Left lung (tissue), 4 donors: ENCODE measurements at regions not wholly inside any gene's neighbourhood (a gene's known extent, or its start where the extent isn't known, plus 50 kb on each side); places are given as distances from the start of the nearest gene placed in this dataset.

Experiments used
- ATAC-seq: fragments of 200-7000 bp; cut with Tn5 transposase; one replicate; pipeline ENCODE4 v1.9.1; 2020; ENCODE audit warnings: moderate library complexity
- DNase-seq, 4 donors: peaks; one replicate each; pipeline ENCODE4 v3.0.0-alpha.2; 2013 to 2020
- H3K27ac ChIP-seq, 2 donors: fragments of 200-600 bp; sonication (generic) in 1 of 2; one replicate each; pipeline versions ENCODE4 v1.5.0 to v1.8.0; 2020 to 2021
- H3K27me3 ChIP-seq, 2 donors: fragments of 200-600 bp; sonication (generic) in 1 of 2; one replicate each; pipeline versions ENCODE4 v1.5.0 to v1.8.0; 2020 to 2021
- H3K36me3 ChIP-seq, 2 donors: fragments of 200-600 bp; sonication (generic) in 1 of 2; one replicate each; pipeline versions ENCODE4 v1.5.0 to v1.8.0; 2020 to 2021
- H3K4me1 ChIP-seq, 2 donors: fragments of 200-600 bp; one replicate each; pipeline ENCODE4 v1.8.0; 2021
- H3K4me3 ChIP-seq, 2 donors: fragments of 200-600 bp; sonication (generic) in 1 of 2; one replicate each; pipeline versions ENCODE4 v1.5.0 to v1.8.0; 2020 to 2021; ENCODE audit warnings: mild to moderate bottlenecking in 1 of 2
- H3K9me3 ChIP-seq, 2 donors: fragments of 200-600 bp; sonication (generic) in 1 of 2; one replicate each; pipeline versions ENCODE4 v1.5.0 to v1.8.0; 2020 to 2021
- intact Hi-C, 2 donors: fragments of 100-400 bp; cut with DNase I; formaldehyde crosslinking; loops; one replicate each; pipeline versions ENCODE4 v1.11.2 to v1.14.2; 2022
- TF ChIP-seq, protein P1 (sequence below), 2 donors: fragments of 200-600 bp; sonication (generic) in 1 of 2; IDR thresholded peaks; one replicate each; pipeline versions ENCODE4 v1.5.0 to v1.8.0; 2021; ENCODE audit warnings: antibody characterized with exemption in 2 of 2
- donor health status: DM: no; HTN: yes; CAD: no.
- donor health status: DM: no; HTN: no; CAD: no.

- Histone ChIP-seq H3K27ac (no peak overlapping the region), H3K27me3 (no peaks in the 10 kb centered on the region), H3K9me3 (no peaks in the 10 kb centered on the region), H3K4me3 (no peak overlapping the region), H3K4me1 (no peaks in the 10 kb centered on the region), H3K36me3 (no peaks in the 10 kb centered on the region)
- TF ChIP-seq, protein P1, sequence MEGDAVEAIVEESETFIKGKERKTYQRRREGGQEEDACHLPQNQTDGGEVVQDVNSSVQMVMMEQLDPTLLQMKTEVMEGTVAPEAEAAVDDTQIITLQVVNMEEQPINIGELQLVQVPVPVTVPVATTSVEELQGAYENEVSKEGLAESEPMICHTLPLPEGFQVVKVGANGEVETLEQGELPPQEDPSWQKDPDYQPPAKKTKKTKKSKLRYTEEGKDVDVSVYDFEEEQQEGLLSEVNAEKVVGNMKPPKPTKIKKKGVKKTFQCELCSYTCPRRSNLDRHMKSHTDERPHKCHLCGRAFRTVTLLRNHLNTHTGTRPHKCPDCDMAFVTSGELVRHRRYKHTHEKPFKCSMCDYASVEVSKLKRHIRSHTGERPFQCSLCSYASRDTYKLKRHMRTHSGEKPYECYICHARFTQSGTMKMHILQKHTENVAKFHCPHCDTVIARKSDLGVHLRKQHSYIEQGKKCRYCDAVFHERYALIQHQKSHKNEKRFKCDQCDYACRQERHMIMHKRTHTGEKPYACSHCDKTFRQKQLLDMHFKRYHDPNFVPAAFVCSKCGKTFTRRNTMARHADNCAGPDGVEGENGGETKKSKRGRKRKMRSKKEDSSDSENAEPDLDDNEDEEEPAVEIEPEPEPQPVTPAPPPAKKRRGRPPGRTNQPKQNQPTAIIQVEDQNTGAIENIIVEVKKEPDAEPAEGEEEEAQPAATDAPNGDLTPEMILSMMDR (IDR thresholded peaks at IDR 0.05), result no peak
- DNase-seq, result no peak
- intact Hi-C loops, result no loop called here
- peak; percentile 47 for ATAC-seq
Observed at GRCh38 chr2:228681979-228682378, 500.5 kb upstream of the SPHKAP start.

DNA sequence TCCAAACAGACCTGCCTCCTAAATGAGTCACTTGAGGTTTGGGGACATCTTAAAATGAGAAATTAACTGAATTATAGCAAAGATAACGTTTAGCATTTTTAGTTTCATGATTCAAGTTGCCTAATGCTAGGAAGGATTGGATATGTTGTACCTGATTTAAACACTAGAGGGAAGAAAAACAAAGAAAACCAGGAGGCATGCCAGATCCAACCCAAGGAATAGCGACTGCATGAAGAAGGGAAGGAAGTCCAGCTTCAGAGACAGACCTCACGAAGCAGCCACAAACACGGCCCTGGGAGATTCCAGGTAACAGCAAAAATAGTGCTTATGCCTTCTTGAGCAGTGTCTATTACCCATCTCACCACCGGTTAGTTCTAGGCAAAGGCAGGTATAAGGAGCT, 499.9 kb upstream of the SPHKAP start:
- Histone ChIP-seq H3K9me3 (no peaks in the 10 kb centered on the region), H3K4me3 (no peak overlapping the region), H3K4me1 (no peaks in the 10 kb centered on the region), H3K36me3 (no peaks in the 10 kb centered on the region), H3K27me3 (no peaks in the 10 kb centered on the region), H3K27ac (no peak overlapping the region)
- peak in 1 of 4 donors; percentile 64 for DNase-seq
- intact Hi-C loops, result no loop called here
- peak; percentile 96 for ATAC-seq
- TF ChIP-seq, protein P1 (IDR thresholded peaks at IDR 0.05), result peak; percentile 43 to 44

- Histone ChIP-seq H3K4me1 (no peaks in the 10 kb centered on the region), H3K9me3 (no peaks in the 10 kb centered on the region), H3K27ac (no peak overlapping the region), H3K36me3 (no peaks in the 10 kb centered on the region), H3K27me3 (no peaks in the 10 kb centered on the region), H3K4me3 (no peak overlapping the region)
- intact Hi-C loops, result no loop called here
- TF ChIP-seq, protein P1 (IDR thresholded peaks at IDR 0.05), result no peak
- DNase-seq, result no peak
- ATAC-seq, result no peak
Observed at GRCh38 chr2:228678110-228678509, 496.6 kb upstream of the SPHKAP start.

DNA sequence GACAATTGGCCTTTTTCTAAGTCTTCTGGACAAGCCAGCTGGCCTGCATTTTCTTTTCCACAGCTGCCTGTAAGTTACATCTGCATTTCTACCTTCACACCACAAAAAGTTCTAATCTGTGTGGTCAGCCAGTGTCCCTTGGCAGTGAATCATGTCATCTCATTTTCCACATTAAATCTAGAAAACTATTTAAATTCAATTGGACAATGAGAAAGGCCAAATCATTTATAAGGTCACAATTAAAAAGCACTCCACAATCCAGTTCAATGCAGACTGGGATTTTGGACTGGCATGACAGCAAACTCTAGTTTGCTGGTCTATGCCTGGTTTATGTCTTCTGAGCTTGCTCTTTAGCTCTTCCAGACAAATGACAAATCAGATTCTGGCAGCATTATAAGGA, 494.2 kb upstream of the SPHKAP start:
- TF ChIP-seq, protein P1 (IDR thresholded peaks at IDR 0.05), result no peak
- peak in 1 of 4 donors; percentile 36 for DNase-seq
- no peak for ATAC-seq
- Histone ChIP-seq H3K9me3 (no peaks in the 10 kb centered on the region), H3K27ac (no peak overlapping the region), H3K36me3 (no peaks in the 10 kb centered on the region), H3K27me3 (no peaks in the 10 kb centered on the region), H3K4me3 (no peak overlapping the region), H3K4me1 (no peaks in the 10 kb centered on the region)
- intact Hi-C loops, result no loop called here

GRCh38 chr2:228675091-228675490, 493.6 kb upstream of the SPHKAP start:
- ATAC-seq, result peak; percentile 51
- no peaks in the 10 kb centered on the region for H3K36me3 ChIP-seq
- no peaks in the 10 kb centered on the region for H3K27me3 ChIP-seq
- H3K9me3 ChIP-seq, result no peaks in the 10 kb centered on the region
- H3K4me3 ChIP-seq, result no peak overlapping the region
- intact Hi-C loops, result no loop called here
- no peak overlapping the region for H3K27ac ChIP-seq
- DNase-seq, result no peak
- TF ChIP-seq, protein P1 (IDR thresholded peaks at IDR 0.05), result no peak
- no peaks in the 10 kb centered on the region for H3K4me1 ChIP-seq
